ENCODE measurements at regions not wholly inside any gene's neighbourhood (a gene's known extent, or its start where the extent isn't known, plus 50 kb on each side); places are given as distances from the start of the nearest gene placed in this dataset.

- TF ChIP-seq CTCF (IDR thresholded peaks at IDR 0.05): no peak
- TF ChIP-seq POLR2A (IDR thresholded peaks at IDR 0.05): no peak
Measured at GRCh38 chrX:141301017-141301416, 58.7 kb upstream of the SPANXC start.

Measured in transverse colon (tissue), 3 donors.